IMR-90 (cell line): ENCODE measurements at regions not wholly inside any gene's neighbourhood (a gene's known extent, or its start where the extent isn't known, plus 50 kb on each side); places are given as distances from the start of the nearest gene placed in this dataset.

Experiments
- ATAC-seq: fragments of 200-7000 bp; cut with Tn5 transposase; 2 replicates; pipeline ENCODE4 v1.9.1; 2020; ENCODE audit warnings: low read depth, mild to moderate bottlenecking, moderate library complexity
- BruUV-seq: library from RNA; stranded (reverse); fragments of 400-500 nt; replicated peaks from 2 replicates; lab custom pipeline; 2021; lab: Mats Ljungman, UMichigan
- CTCF ChIA-PET: fragments of 300-600 bp; formaldehyde crosslinking; extraction: SDS; loops from one replicate; lab custom pipeline; 2021; ENCODE audit warnings: antibody characterized with exemption; lab: Yijun Ruan, JAX
- POLR2A ChIA-PET: fragments of 300-600 bp; sonication (Branson Sonifier 250); formaldehyde crosslinking; loops from one replicate; lab custom pipeline; 2022; ENCODE audit warnings: antibody characterized with exemption; ENCODE audit not compliant: unreplicated experiment; lab: Charles Lee
- DNase-seq: peaks from one replicate; pipeline ENCODE4 v3.0.0; 2013
- H2AFZ ChIP-seq: replicated peaks from 2 replicates; pipeline ENCODE3; 2013; ENCODE audit warnings: low read length, mild to moderate bottlenecking; ENCODE audit not compliant: poor library complexity
- H2AK5ac ChIP-seq: 2 replicates; pipeline ENCODE4 v1.6.1; 2013; ENCODE audit warnings: low read depth, low read length, inconsistent platforms
- H2AK9ac ChIP-seq: replicated peaks from 2 replicates; pipeline ENCODE3; 2013; ENCODE audit warnings: mild to moderate bottlenecking, low read depth, low read length, moderate library complexity; ENCODE audit not compliant: poor library complexity
- H2BK120ac ChIP-seq: 2 replicates; pipeline ENCODE4 v1.6.1; 2013; ENCODE audit warnings: low read depth, low read length, inconsistent platforms
- H2BK15ac ChIP-seq: 3 replicates; pipeline ENCODE4 v1.6.1; 2013; ENCODE audit warnings: low read depth, low read length, inconsistent platforms
- H2BK20ac ChIP-seq: 2 replicates; pipeline ENCODE4 v1.6.1; 2013; ENCODE audit warnings: low read depth, mild to moderate bottlenecking, inconsistent platforms, low read length, moderate library complexity
- H2BK5ac ChIP-seq: 2 replicates; pipeline ENCODE4 v1.6.1; 2013; ENCODE audit warnings: mild to moderate bottlenecking, low read depth, low read length, inconsistent platforms; ENCODE audit not compliant: poor library complexity, severe bottlenecking
- H3K14ac ChIP-seq: replicated peaks from 2 replicates; pipeline ENCODE4 v1.6.1; 2013; ENCODE audit warnings: low read depth, low read length, inconsistent platforms
- H3K18ac ChIP-seq: 2 replicates; pipeline ENCODE4 v1.6.1; 2013; ENCODE audit warnings: low read depth, low read length, control low read depth
- H3K23ac ChIP-seq: 2 replicates; pipeline ENCODE4 v1.6.1; 2013; ENCODE audit warnings: low read depth, low read length, inconsistent platforms
- H3K27ac ChIP-seq: 2 replicates; pipeline ENCODE4 v1.5.1; 2013; ENCODE audit warnings: mild to moderate bottlenecking, control low read depth, low read length; ENCODE audit not compliant: insufficient read depth
- H3K27me3 ChIP-seq: 2 replicates; pipeline ENCODE4 v1.6.1; 2013; ENCODE audit warnings: low read length; ENCODE audit not compliant: control insufficient read depth, insufficient read depth
- H3K36me3 ChIP-seq: 2 replicates; pipeline ENCODE4 v1.6.1; 2013; ENCODE audit warnings: low read length, mixed read lengths; ENCODE audit not compliant: control insufficient read depth, insufficient read depth
- H3K4ac ChIP-seq: 2 replicates; pipeline ENCODE4 v1.6.1; 2013; ENCODE audit warnings: low read depth, low read length, inconsistent platforms
- H3K4me1 ChIP-seq: 2 replicates; pipeline ENCODE4 v1.6.1; 2013; ENCODE audit warnings: low read length, mixed read lengths; ENCODE audit not compliant: control insufficient read depth, insufficient read depth
- H3K4me2 ChIP-seq: 2 replicates; pipeline ENCODE4 v1.6.1; 2013; ENCODE audit warnings: low read depth, mild to moderate bottlenecking, control low read depth, low read length, moderate library complexity
- H3K4me3 ChIP-seq: 2 replicates; pipeline ENCODE4 v1.5.1; 2013; ENCODE audit warnings: low read depth, mild to moderate bottlenecking, control low read depth, low read length, moderate library complexity; ENCODE audit not compliant: insufficient read depth
- H3K56ac ChIP-seq: 2 replicates; pipeline ENCODE4 v1.6.1; 2013; ENCODE audit warnings: low read length, inconsistent platforms; ENCODE audit not compliant: insufficient read depth; ENCODE audit errors: extremely low read depth
- H3K79me1 ChIP-seq, 2 experiments: 2 replicates each; pipeline ENCODE4 v1.6.1; 2013; ENCODE audit warnings: low read length in 2 of 2, inconsistent platforms in 1 of 2, low read depth in 1 of 2
- H3K9ac ChIP-seq: 2 replicates; pipeline ENCODE4 v1.6.1; 2013; ENCODE audit warnings: low read depth, low read length, control low read depth
- H3K9me1 ChIP-seq: 2 replicates; pipeline ENCODE4 v1.6.1; 2013; ENCODE audit warnings: low read length, inconsistent platforms; ENCODE audit not compliant: insufficient read depth
- H3K9me3 ChIP-seq: 2 replicates; pipeline ENCODE4 v1.6.1; 2013; ENCODE audit warnings: low read length; ENCODE audit not compliant: control insufficient read depth, insufficient read depth
- H4K20me1 ChIP-seq: 2 replicates; pipeline ENCODE4 v1.6.1; 2013; ENCODE audit warnings: low read length, inconsistent platforms; ENCODE audit not compliant: insufficient read depth
- H4K5ac ChIP-seq: 2 replicates; pipeline ENCODE4 v1.6.1; 2013; ENCODE audit warnings: mild to moderate bottlenecking, low read depth, low read length, control low read depth
- H4K8ac ChIP-seq, 2 experiments: 2 replicates each; pipeline ENCODE4 v1.6.1; 2013; ENCODE audit warnings: low read depth in 2 of 2, low read length in 2 of 2, control low read depth in 1 of 2, inconsistent platforms in 1 of 2
- H4K91ac ChIP-seq: 2 replicates; pipeline ENCODE4 v1.6.1; 2013; ENCODE audit warnings: low read depth, low read length, inconsistent platforms; ENCODE audit not compliant: insufficient read depth
- BHLHE40 ChIP-seq: fragments of 150-350 bp; IDR thresholded peaks from 2 replicates; pipeline ENCODE4 v1.6.1; 2016; ENCODE audit warnings: mild to moderate bottlenecking, low read depth, low read length
- CHD1 ChIP-seq: IDR thresholded peaks from 2 replicates; pipeline ENCODE4 v1.6.1; 2012; ENCODE audit warnings: low read depth, low read length, improper control_type of control experiment
- MAFK ChIP-seq: IDR thresholded peaks from 2 replicates; pipeline ENCODE4 v1.6.1; 2012; ENCODE audit warnings: low read depth, low read length, improper control_type of control experiment
- MAZ ChIP-seq: IDR thresholded peaks from 2 replicates; pipeline ENCODE4 v1.6.1; 2012; ENCODE audit warnings: low read depth, mild to moderate bottlenecking, low read length, improper control_type of control experiment, moderate library complexity, borderline replicate concordance
- SMC3 ChIP-seq: fragments of 150-350 bp; IDR thresholded peaks from 2 replicates; pipeline ENCODE4 v1.6.1; 2016; ENCODE audit warnings: low read depth, mild to moderate bottlenecking, antibody characterized with exemption, low read length, moderate library complexity
- WGBS, 2 experiments: methylation state at CpG; one replicate each; pipeline versions ENCODE4 v1.1.5 to v1.1.7; 2013; ENCODE audit warnings: missing lambda C conversion rate in 2 of 2; ENCODE audit not compliant: insufficient read length in 1 of 2; ENCODE audit errors: extremely low coverage in 2 of 2; 5-methylcytosine and 5-hydroxymethylcytosine counted together
- dilution Hi-C: fragments of 300-500 bp; cut with HindIII; formaldehyde crosslinking; loops from one replicate; pipeline ENCODE4 v1.14.3; 2018; ENCODE audit warnings: low sequenced_read_pairs; ENCODE audit not compliant: unreplicated experiment
- in situ Hi-C: fragments of 300-500 bp; cut with MboI; formaldehyde crosslinking; loops from 3 replicates; pipeline ENCODE4 v1.14.3; 2019; ENCODE audit warnings: low sequenced_read_pairs, inconsistent platforms, mixed read lengths
- intact Hi-C: fragments of 100-400 bp; cut with micrococcal nuclease; formaldehyde crosslinking; loops from 2 replicates; pipeline ENCODE4 v1.10.0; 2022
- TF ChIP-seq, protein P1 (sequence below): fragments of 150-350 bp; IDR thresholded peaks from 2 replicates; pipeline ENCODE4 v1.6.1; 2017; ENCODE audit warnings: mild to moderate bottlenecking, antibody characterized with exemption, low read length, low read depth
- TF ChIP-seq, protein P2 (sequence below): conservative IDR thresholded peaks from 2 replicates; pipeline ENCODE4 v1.5.1; 2012; ENCODE audit warnings: mild to moderate bottlenecking, low read depth, low read length, improper control_type of control experiment
- TF ChIP-seq, protein P3 (sequence below): fragments of 150-350 bp; IDR thresholded peaks from 2 replicates; pipeline ENCODE4 v1.6.1; 2016; ENCODE audit warnings: low read depth, mild to moderate bottlenecking, low read length, moderate library complexity, borderline replicate concordance

DNA sequence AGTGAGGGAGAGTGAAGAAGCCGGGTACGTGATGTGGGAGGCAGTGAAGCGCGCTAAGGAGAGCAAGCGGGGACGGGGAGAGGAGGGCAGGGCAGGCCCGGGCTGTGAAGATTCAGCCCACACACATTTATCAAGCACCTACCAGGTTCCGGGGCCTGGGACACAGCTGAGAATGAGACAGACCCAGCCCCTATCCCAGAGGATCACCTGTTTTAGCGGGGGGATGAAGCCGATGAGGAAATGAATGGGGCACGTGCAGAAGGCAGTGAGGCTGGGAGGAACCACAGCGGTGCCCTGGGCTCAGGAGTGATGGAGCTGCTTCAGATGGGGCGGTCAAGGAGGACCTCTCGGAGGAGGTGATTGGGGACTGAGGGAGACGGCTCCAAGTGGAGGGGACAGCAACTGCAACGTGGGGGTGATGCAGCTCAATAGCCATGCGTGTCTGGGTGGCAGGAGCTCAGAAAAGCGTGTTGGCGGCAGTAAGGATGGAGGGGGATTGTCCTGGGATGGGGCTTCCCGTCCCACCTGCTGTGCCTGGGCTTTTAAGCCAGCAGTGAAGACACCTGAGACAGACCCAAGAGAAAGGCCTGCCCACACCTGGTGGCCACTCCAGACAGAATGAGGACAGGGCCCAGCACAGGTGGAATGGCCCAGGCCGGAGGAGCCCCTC lies 77.5 kb upstream of the UNC5A start:
- in situ Hi-C loops (no loop called here), dilution Hi-C loops (no loop called here), intact Hi-C loops (no loop called here)
- Histone ChIP-seq H4K91ac (no peak overlapping the region), H2BK120ac (no peak overlapping the region), H3K36me3 (no peaks in the 10 kb centered on the region), H2BK20ac (no peak overlapping the region), H3K4me2 (no peak overlapping the region), H3K9me3 (peaks cover 3% of the 10 kb centered on the region; the same call in 1 of the 2 replicates), H3K9ac (no peak overlapping the region), H2BK15ac (no peak overlapping the region), H3K4ac (no peak overlapping the region), H3K56ac (no peak overlapping the region), H2AK5ac (no peak overlapping the region), H3K14ac (no peak overlapping the region), H3K9me1 (no peaks in the 10 kb centered on the region), H2AFZ (peak overlapping the region; percentile 37), H4K5ac (no peak overlapping the region), H3K27ac (no peak overlapping the region), H2BK5ac (no peak overlapping the region), H3K4me1 (no peaks in the 10 kb centered on the region), H3K18ac (no peak overlapping the region), H3K4me3 (no peak overlapping the region), H3K79me1 (no peaks in the 10 kb centered on the region), H3K27me3 (peaks cover 78% of the 10 kb centered on the region), H3K23ac (no peak overlapping the region), H2AK9ac (no peak overlapping the region), H4K20me1 (no peaks in the 10 kb centered on the region), H4K8ac (no peak overlapping the region)
- no peak for DNase-seq
- CTCF ChIA-PET, result no interaction called here
- no TSS peak for BruUV-seq
- 59% methylated on average over 6 of the region's 21 CpGs; no CpG with 5 or more reads in 1 of the 2 experiments for WGBS, 2 experiments
- no peak for ATAC-seq
- POLR2A ChIA-PET, result no interaction called here
- no peak for TF ChIP-seq BHLHE40
- TF ChIP-seq, protein P1, sequence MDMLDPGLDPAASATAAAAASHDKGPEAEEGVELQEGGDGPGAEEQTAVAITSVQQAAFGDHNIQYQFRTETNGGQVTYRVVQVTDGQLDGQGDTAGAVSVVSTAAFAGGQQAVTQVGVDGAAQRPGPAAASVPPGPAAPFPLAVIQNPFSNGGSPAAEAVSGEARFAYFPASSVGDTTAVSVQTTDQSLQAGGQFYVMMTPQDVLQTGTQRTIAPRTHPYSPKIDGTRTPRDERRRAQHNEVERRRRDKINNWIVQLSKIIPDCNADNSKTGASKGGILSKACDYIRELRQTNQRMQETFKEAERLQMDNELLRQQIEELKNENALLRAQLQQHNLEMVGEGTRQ, result no peak
- no peak for TF ChIP-seq MAFK
- no peak for TF ChIP-seq CHD1
- TF ChIP-seq, protein P2, sequence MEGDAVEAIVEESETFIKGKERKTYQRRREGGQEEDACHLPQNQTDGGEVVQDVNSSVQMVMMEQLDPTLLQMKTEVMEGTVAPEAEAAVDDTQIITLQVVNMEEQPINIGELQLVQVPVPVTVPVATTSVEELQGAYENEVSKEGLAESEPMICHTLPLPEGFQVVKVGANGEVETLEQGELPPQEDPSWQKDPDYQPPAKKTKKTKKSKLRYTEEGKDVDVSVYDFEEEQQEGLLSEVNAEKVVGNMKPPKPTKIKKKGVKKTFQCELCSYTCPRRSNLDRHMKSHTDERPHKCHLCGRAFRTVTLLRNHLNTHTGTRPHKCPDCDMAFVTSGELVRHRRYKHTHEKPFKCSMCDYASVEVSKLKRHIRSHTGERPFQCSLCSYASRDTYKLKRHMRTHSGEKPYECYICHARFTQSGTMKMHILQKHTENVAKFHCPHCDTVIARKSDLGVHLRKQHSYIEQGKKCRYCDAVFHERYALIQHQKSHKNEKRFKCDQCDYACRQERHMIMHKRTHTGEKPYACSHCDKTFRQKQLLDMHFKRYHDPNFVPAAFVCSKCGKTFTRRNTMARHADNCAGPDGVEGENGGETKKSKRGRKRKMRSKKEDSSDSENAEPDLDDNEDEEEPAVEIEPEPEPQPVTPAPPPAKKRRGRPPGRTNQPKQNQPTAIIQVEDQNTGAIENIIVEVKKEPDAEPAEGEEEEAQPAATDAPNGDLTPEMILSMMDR, result no peak
- TF ChIP-seq, protein P3, sequence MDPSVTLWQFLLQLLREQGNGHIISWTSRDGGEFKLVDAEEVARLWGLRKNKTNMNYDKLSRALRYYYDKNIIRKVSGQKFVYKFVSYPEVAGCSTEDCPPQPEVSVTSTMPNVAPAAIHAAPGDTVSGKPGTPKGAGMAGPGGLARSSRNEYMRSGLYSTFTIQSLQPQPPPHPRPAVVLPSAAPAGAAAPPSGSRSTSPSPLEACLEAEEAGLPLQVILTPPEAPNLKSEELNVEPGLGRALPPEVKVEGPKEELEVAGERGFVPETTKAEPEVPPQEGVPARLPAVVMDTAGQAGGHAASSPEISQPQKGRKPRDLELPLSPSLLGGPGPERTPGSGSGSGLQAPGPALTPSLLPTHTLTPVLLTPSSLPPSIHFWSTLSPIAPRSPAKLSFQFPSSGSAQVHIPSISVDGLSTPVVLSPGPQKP, result no peak
- no peak for TF ChIP-seq SMC3
- no peak for TF ChIP-seq MAZ
